Activated B cell treated with CpG ODN at 0.5 μM for 24 hours (primary cell): ENCODE measurements at regions not wholly inside any gene's neighbourhood (a gene's known extent, or its start where the extent isn't known, plus 50 kb on each side); places are given as distances from the start of the nearest gene placed in this dataset.

Experiments
- ATAC-seq: fragments of 200-7000 bp; cut with Tn5 transposase; one replicate; pipeline ENCODE4 v1.10.0; 2021; ENCODE audit warnings: low read depth, mild to moderate bottlenecking, moderate library complexity
- CTCF ChIA-PET: fragments of 350-600 bp; sonication (Branson Sonifier 250); formaldehyde crosslinking; loops from one replicate; lab custom pipeline; 2021; ENCODE audit warnings: antibody characterized with exemption; lab: Charles Lee
- POLR2A ChIA-PET: fragments of 350-600 bp; sonication (Branson Sonifier 250); formaldehyde crosslinking; loops from one replicate; lab custom pipeline; 2021; ENCODE audit warnings: antibody characterized with exemption; lab: Charles Lee
- DNase-seq: peaks from one replicate; pipeline ENCODE4 v3.0.0; 2022
- H3K27ac Mint-ChIP-seq: one replicate; pipeline ENCODE4 v1.8.0; 2020; ENCODE audit warnings: mixed read lengths
- H3K27me3 Mint-ChIP-seq: one replicate; pipeline ENCODE4 v1.8.0; 2021; ENCODE audit warnings: mixed read lengths
- H3K36me3 Mint-ChIP-seq: one replicate; pipeline ENCODE4 v1.8.0; 2021; ENCODE audit warnings: low read depth, mixed read lengths
- H3K4me1 Mint-ChIP-seq: one replicate; pipeline ENCODE4 v1.8.0; 2021; ENCODE audit warnings: mixed read lengths
- H3K4me3 Mint-ChIP-seq: one replicate; pipeline ENCODE4 v1.8.0; 2020; ENCODE audit warnings: mild to moderate bottlenecking, mixed read lengths
- H3K9me3 Mint-ChIP-seq: one replicate; pipeline ENCODE4 v1.8.0; 2020; ENCODE audit warnings: mixed read lengths
- intact Hi-C: fragments of 100-400 bp; cut with micrococcal nuclease; formaldehyde crosslinking; loops from one replicate; pipeline ENCODE4 v1.15.1; 2024
- TF ChIP-seq, protein P1 (sequence below): fragments of 200-600 bp; IDR thresholded peaks from one replicate; pipeline ENCODE4 v1.8.0; 2022; ENCODE audit warnings: antibody characterized with exemption, mild to moderate bottlenecking

DNA sequence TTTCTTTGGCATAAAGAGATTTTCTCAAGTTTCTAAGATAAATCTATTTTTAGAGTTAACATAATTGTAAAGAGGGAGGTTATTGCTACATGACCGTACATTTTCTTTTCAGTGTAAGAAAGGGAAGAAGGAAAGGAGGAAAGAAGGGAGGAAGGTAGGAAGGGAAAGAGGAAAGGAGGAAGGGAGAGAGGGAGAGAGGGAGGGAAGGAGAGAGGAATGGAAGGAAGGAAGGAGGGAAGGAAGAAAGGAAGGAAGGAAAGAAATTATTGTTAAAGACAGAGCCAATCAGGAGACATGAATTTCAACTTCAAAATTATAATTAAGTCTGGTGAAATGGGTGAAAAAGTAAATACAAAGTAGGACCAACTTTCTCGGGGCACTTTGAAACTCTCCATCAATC is 197.6 kb downstream of the SNCA start:
- intact Hi-C loops: no loop called here

DNA sequence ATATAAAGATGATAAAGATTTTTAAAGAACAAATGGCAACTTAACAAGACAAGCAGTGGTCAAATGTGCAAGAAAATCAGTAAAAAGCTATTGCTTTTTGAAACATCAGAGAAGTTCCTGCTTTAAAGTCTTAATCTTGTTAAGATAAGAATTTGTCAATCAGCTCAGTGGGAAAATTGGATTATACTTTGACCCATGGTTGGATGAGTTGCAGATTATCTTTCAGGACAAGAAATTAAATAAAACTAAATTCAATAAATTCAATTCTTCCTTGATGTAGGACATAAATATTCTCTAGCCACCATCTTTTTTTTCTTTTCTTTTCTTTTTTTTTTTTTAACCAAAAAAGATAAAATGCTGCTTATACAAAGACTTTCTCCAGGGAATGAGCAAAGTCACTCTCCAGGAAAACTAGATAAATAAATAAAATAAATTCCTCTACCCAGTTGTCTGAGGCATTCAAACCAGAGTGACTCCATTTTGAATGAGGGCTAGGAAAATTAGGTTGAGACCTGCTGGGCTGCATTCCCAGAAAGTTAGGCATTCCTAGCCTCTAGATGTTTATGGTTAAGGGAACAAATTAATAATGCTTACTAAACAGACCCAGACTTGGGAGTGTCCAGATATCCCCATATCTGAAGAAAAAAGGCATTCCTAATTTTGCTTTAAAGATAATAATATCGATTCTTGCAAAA is 211.2 kb downstream of the SNCA start:
- ChIA-PET POLR2A (no interaction called here), CTCF (no interaction called here)
- Mint-ChIP-seq H3K4me3 (no peak overlapping the region), H3K27ac (no peak overlapping the region), H3K27me3 (no peaks in the 10 kb centered on the region), H3K4me1 (no peaks in the 10 kb centered on the region), H3K9me3 (no peaks in the 10 kb centered on the region), H3K36me3 (no peaks in the 10 kb centered on the region)
- TF ChIP-seq, protein P1, sequence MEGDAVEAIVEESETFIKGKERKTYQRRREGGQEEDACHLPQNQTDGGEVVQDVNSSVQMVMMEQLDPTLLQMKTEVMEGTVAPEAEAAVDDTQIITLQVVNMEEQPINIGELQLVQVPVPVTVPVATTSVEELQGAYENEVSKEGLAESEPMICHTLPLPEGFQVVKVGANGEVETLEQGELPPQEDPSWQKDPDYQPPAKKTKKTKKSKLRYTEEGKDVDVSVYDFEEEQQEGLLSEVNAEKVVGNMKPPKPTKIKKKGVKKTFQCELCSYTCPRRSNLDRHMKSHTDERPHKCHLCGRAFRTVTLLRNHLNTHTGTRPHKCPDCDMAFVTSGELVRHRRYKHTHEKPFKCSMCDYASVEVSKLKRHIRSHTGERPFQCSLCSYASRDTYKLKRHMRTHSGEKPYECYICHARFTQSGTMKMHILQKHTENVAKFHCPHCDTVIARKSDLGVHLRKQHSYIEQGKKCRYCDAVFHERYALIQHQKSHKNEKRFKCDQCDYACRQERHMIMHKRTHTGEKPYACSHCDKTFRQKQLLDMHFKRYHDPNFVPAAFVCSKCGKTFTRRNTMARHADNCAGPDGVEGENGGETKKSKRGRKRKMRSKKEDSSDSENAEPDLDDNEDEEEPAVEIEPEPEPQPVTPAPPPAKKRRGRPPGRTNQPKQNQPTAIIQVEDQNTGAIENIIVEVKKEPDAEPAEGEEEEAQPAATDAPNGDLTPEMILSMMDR: no peak
- ATAC-seq (no peak), DNase-seq (no peak)
- intact Hi-C loops: no loop called here

More for the DNA sequence above, 197.6 kb downstream of the SNCA start:
- H3K9me3 Mint-ChIP-seq: no peaks in the 10 kb centered on the region
- no peak overlapping the region for H3K27ac Mint-ChIP-seq
- no peaks in the 10 kb centered on the region for H3K4me1 Mint-ChIP-seq
- ChIA-PET CTCF (no interaction called here), POLR2A (no interaction called here)
- ATAC-seq: no peak
- no peak overlapping the region for H3K4me3 Mint-ChIP-seq
- no peaks in the 10 kb centered on the region for H3K36me3 Mint-ChIP-seq
- H3K27me3 Mint-ChIP-seq: no peaks in the 10 kb centered on the region
- DNase-seq: no peak
- TF ChIP-seq, protein P1: no peak

DNA sequence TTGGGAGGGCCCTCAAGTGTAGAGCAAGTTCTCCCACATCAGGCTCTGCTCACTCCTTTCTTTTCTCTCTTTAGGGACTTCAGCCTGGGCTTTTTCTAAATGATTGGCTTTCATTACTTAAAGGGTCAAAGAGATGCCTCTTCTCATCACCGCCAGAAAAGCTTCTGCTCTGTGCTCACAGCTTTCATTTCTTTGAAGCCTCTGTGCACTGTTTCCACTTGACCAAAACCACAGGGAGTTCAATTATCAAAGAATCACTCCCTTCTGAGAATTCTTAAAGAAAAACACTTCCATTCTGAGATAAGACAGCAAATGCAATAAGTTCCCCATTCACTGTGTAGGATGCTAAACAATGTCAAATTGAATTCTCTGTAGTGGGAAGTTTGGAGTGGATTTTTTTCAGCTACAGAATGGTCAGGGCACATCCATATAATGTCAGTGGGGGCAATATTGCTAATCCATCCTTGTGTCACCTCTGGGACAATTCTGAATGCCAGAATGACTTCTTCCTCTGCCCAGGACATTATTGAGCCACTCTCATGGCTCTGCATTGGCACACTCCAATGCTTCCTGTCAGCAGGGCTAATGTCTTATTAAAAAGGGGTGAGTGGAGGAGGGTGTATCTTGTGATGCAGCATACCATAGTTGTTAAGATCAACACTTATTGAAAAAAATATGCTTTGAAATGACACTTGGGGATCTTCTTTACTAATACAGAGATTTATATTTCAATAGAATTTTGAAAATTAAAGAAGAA is 217.6 kb downstream of the SNCA start:
- TF ChIP-seq, protein P1: no peak
- H3K4me1 Mint-ChIP-seq: no peaks in the 10 kb centered on the region
- CTCF ChIA-PET: no interaction called here
- no peaks in the 10 kb centered on the region for H3K36me3 Mint-ChIP-seq
- intact Hi-C loops: no loop called here
- POLR2A ChIA-PET: no interaction called here
- H3K4me3 Mint-ChIP-seq: no peak overlapping the region
- no peak overlapping the region for H3K27ac Mint-ChIP-seq
- H3K27me3 Mint-ChIP-seq: no peaks in the 10 kb centered on the region
- DNase-seq: no peak
- ATAC-seq: no peak
- no peaks in the 10 kb centered on the region for H3K9me3 Mint-ChIP-seq

DNA sequence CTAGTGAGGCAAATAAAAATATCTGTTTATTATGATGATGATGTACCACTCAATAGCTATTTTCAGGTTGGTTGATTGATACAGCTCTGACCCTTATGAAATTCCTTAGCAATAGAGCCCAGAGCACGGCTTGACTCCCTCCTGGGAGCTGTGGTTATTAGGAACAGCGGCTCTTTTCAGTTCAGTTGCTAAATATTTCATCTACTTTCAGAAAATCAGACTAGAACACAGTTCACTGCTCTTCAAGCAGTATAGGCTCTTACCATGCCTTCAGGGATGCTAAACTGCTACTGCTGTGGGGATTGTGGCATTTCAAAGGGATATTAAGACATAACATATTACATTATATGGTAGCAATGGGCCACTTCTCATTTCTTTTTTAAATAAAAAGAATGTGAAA is 218.8 kb downstream of the SNCA start:
- DNase-seq (no peak), ATAC-seq (no peak)
- no peak overlapping the region for H3K27ac Mint-ChIP-seq
- H3K4me1 Mint-ChIP-seq: no peaks in the 10 kb centered on the region
- no peaks in the 10 kb centered on the region for H3K9me3 Mint-ChIP-seq
- H3K27me3 Mint-ChIP-seq: no peaks in the 10 kb centered on the region
- TF ChIP-seq, protein P1: no peak
- ChIA-PET POLR2A (no interaction called here), CTCF (no interaction called here)
- H3K4me3 Mint-ChIP-seq: no peak overlapping the region
- intact Hi-C loops: no loop called here
- H3K36me3 Mint-ChIP-seq: no peaks in the 10 kb centered on the region

DNA sequence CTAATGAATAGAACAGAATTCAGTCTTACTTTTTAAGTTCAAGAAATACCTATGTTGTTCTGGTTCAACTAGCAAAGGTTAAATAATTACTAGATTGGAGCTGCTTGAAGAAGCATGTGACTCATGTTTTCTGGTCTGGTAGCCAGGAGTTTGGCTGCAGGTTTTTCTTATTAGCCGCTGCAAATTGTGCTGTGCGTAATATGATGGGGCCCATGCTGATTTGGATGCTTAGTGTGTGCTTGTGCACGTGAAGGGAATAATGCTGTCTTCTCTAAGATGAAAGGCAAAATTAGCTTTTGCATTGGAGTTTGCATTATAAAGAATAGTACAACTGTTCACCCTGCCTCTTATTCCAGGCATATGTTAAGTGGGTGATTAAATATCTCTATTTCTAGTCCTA is 219.6 kb downstream of the SNCA start:
- ATAC-seq (no peak), DNase-seq (no peak)
- no peaks in the 10 kb centered on the region for H3K4me1 Mint-ChIP-seq
- no peak overlapping the region for H3K4me3 Mint-ChIP-seq
- ChIA-PET CTCF (no interaction called here), POLR2A (no interaction called here)
- no peak overlapping the region for H3K27ac Mint-ChIP-seq
- H3K27me3 Mint-ChIP-seq: no peaks in the 10 kb centered on the region
- TF ChIP-seq, protein P1: no peak
- intact Hi-C loops: no loop called here
- no peaks in the 10 kb centered on the region for H3K9me3 Mint-ChIP-seq
- no peaks in the 10 kb centered on the region for H3K36me3 Mint-ChIP-seq
